GM12891 (cell line): ENCODE measurements at regions not wholly inside any gene's neighbourhood (a gene's known extent, or its start where the extent isn't known, plus 50 kb on each side); places are given as distances from the start of the nearest gene placed in this dataset.

Experiments
- POLR2A ChIP-seq: IDR thresholded peaks from 2 replicates; pipeline ENCODE4 v1.6.1; 2011; ENCODE audit warnings: low read depth, low read length, control low read depth
- POU2F2 ChIP-seq: IDR thresholded peaks from 2 replicates; pipeline ENCODE4 v1.6.1; 2011; ENCODE audit warnings: low read depth, mild to moderate bottlenecking, control low read depth, low read length, moderate library complexity
- SPI1 ChIP-seq: IDR thresholded peaks from 2 replicates; pipeline ENCODE4 v1.6.1; 2011; ENCODE audit warnings: low read depth, low read length, control low read depth
- TAF1 ChIP-seq: IDR thresholded peaks from 2 replicates; pipeline ENCODE4 v1.6.1; 2011; ENCODE audit warnings: low read depth, low read length, control low read depth

DNA sequence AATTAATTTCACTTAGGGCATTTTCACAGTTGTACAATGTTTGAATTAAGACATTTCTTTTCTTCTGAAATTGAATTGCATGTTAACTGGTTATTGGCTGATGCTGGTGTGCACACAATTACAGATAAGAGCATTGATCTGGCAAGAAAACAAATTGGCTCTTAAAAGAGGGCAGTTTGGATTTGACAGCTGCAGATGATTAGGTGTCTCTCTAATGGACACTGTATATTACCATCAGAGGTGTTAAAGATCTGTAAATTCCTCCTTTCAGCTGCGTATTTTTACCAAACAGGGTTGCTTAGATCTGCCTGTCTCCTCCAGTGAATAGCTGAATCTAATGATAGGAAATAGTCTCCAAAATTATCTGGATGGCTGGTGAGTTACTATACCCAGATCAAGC lies 198.5 kb downstream of the BLID start:
- TF ChIP-seq POU2F2, result no peak
- no peak for TF ChIP-seq POLR2A
- no peak for TF ChIP-seq TAF1
- TF ChIP-seq SPI1, result no peak
